HG03469 (cell line): ENCODE measurements at regions not wholly inside any gene's neighbourhood (a gene's known extent, or its start where the extent isn't known, plus 50 kb on each side); places are given as distances from the start of the nearest gene placed in this dataset.
A peak's percentile ranks its signal among the peaks of the same experiment; 100 is the strongest.
"Not testable (repeated sequence)": the region's sequence is repeated elsewhere in the genome, so short reads cannot be mapped to it uniquely, and the experiment has no call there.

Experiments
- ATAC-seq: cut with Tn5 transposase; IDR thresholded peaks from one replicate; pipeline ENCODE4 v1.9.1; 2021; ENCODE audit warnings: mild to moderate bottlenecking, moderate library complexity, moderate number of reproducible peaks; ENCODE audit not compliant: unreplicated experiment

- no peak for ATAC-seq
Measured at GRCh38 chr9:73962792-73963191, 534.3 kb upstream of the RORB start.

DNA sequence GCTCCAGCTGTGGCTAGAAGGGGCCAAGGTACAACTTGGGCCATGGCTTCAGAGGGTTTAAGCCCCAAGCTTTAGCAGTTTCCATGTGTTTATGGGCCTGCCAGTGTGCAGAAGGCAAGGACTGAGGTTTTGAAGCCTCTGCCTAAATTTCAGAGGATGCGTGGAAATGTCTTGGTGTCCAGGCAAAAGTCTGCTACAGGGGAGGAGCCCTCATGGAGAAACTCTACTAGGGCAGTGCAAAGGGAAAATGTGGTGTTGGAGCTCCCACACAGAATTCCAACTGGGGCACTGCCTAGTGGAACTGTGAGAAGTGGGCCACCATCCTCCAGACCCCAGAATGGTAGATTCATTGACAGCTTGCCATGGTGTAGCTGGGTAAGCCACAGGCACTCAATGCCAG, 527.2 kb upstream of the RORB start:
- no peak for ATAC-seq

- ATAC-seq, result not testable (repeated sequence)
Measured at GRCh38 chr9:73976424-73976823, 520.7 kb upstream of the RORB start.

DNA sequence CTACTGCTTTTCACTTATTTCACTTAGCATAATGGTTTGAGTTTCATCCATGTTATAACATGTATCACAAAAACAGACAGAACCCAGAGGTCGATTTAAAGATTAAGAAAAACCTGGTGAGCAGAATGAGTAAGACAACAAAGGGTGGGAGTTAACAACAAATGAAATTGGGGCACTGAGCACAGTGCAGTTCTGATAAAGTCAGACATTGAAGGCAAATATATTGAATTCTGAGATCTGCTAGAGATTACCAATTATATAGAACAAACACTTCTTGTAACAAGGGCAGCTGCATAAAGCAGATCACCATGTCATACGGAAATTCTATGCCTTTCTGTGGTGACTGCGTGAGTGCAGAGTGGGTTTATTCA, 517.3 kb upstream of the RORB start:
- ATAC-seq, result no peak

- ATAC-seq, result no peak
Measured at GRCh38 chr9:73980754-73981153, 516.4 kb upstream of the RORB start.

DNA sequence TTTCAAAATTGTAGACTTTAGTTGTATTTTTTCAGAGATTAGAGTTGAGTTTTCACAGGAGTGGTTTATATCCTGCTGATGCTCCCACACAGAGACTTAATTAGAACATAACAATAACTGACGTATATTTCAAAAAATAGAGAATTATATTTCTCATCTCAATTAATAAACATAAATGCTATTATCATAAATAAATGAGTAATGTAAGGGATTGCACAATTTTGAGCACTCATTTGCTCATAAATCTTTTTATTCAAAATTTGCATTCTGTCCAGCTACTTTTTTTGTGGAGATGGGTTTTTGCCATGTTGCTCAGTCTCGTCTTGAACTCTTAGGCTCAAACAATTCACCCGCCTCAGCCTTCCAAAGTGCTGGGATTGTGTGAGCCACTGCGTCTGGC, 515.7 kb upstream of the RORB start:
- ATAC-seq, result no peak

DNA sequence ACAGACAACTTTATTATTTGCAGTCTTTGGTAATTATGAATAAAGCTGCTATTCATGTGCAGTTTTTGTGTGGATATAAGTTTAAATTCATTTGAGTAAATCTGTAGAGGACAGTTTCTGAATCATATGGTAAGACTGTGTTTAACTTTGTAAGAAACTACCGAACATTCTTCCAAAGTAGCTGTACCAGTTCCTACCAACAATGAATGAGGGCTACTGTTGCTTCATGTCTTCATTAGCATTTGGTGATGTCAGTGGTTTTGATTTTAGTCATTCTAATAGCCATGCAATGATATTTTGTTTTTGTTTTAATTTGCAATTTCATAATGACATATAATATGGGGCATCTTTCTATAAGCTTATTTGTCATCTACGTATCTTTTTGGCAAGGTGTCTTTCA, 501.3 kb upstream of the RORB start:
- no peak for ATAC-seq

- ATAC-seq, result no peak
Measured at GRCh38 chr9:73996844-73997243, 500.3 kb upstream of the RORB start.

DNA sequence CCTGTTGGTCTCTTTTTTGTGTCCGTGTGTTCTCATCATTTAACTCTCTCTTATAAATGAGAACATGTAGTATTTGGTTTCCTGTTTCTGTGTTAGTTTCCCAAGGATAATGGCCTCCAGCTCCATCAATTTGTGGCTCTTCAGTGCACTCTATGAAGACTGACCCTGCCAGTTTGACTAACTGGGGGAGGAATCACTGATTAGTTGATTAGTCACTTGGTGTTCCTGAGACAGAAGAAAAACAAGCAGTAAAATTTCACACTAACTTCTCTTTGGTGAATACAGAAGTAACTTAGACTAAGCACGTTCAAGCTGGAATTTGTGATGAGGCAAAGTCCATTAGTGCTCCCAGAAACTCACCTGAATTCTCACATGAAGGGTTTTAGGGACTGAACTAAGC, 495.8 kb upstream of the RORB start:
- no peak for ATAC-seq

- no peak for ATAC-seq
Measured at GRCh38 chr9:74006935-74007334, 490.2 kb upstream of the RORB start.

DNA sequence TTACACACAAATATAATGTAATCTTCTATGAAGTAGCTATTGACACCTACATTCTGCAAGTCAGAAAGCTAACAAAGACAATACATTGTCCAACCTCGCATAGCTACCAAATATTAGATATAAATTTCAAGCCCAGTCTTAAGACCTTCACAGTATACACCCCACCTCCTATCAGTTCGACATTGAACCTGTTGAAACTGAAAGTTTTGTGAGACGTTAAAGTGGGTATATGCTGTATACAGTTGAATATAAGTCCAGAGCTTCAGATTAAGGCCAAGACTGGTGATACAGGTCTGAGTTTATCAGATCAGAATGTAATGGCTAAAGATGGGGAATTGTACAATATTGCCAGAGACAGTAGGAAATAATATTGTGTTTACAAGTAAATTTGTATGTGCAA, 489.3 kb upstream of the RORB start:
- no peak for ATAC-seq

DNA sequence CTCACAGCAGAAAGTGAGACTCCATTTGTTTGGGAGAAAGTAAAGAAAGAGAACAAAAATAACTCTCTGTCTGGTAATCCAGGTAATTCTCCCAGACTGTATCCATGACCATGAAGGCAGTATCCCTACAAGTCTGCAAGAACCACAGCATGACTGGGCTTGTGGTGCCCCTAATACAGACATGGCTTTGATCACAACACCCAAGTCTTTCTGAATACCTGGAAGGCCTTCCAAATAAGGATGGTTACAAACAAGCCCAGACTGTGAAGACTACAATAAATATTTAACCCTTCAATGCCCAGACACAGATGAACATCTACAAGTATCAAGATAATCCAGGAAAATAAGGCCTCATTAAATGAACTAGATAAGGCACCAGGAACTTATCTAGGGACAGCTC, 481.1 kb upstream of the RORB start:
- ATAC-seq, result no peak

DNA sequence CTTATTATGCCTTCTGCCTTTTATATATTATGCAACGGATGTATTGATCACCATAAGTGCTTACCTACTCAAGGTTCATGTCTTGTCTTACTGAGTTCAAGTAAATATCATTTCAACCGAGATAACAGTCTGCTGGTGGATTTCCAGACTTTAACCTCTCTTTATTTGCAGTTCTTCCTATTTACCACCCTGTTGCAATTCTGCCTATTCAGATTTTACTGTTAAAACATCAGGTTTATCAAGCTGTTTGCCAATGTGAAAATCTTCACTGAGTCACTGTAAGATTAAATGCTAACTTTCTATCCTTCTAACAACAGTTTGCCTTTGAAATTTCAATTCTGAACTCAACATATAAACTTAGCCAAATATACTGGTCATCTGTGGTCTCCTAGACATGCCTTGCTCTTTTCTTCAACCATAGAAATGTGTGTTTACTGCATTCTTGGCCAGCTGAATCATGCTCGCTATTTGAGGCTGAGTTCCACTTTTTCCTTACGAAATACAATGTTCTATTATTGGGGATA, 471.7 kb upstream of the RORB start:
- no peak for ATAC-seq

GRCh38 chr9:74032421-74032820, 464.7 kb upstream of the RORB start:
- ATAC-seq, result no peak

- ATAC-seq, result no peak
Measured at GRCh38 chr9:74035786-74036185, 461.3 kb upstream of the RORB start.

- peak; percentile 66 for ATAC-seq
Measured at GRCh38 chr9:74036549-74037231, 460.4 kb upstream of the RORB start.

- ATAC-seq, result no peak
Measured at GRCh38 chr9:74037274-74037673, 459.9 kb upstream of the RORB start.

- ATAC-seq, result no peak
Measured at GRCh38 chr9:74041588-74041987, 455.5 kb upstream of the RORB start.

DNA sequence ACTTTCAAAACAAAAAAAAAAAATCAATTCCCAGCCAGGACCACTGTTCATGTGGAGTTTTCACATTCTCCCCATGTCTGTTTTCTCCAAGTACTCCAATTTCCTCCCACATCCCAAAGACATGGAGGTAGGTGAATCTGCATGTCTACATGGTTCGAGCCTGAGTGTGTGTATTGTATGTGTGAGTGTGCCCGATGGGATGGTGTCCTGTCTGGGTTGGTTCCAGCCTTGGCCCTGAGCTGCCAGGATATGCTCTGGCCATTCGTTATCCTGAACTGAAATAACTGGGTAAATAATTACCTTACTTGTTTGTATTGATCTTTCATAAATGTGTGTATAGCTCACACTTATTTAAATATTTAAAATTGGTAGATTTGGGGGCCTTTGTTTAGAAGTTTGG, 452.3 kb upstream of the RORB start:
- no peak for ATAC-seq

- no peak for ATAC-seq
Measured at GRCh38 chr9:74056023-74056422, 441.1 kb upstream of the RORB start.

DNA sequence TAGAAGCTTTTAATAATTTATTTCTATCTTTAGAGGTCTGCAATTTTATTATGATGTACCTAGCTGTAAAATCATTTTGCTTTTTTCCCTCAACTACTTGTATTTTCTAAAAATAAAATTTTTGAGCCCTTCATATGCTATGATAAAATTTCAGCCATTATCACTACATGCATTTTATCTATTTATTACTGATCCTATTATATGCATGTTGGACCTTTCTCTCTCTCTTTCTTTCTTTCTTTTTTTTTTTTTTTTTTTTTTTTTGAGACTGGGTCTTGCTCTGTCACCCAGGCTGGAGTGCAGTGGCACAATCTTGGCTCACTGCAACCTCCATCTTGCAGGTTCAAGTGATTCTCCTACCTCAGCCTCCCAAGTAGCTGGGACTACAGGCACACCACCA, 440.1 kb upstream of the RORB start:
- ATAC-seq, result not testable (repeated sequence)

DNA sequence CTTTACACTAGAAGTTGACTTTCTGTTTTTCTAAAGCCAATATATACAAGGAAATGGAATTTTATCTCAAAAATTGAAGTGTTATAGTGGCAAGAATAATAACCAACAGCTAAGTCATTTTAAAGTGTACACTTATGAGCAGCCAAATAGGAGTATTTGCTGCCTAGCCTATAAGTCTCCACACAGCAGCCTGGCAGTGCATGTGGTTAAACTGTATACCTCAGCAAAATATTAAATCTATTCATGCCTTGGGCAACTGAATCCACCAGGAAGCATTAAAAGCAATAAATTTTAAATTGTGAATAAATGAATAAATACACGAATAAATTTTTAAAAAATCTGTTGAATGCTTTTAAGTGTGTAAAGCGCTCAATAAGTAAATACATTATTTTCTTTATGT, 432.4 kb upstream of the RORB start:
- no peak for ATAC-seq

GRCh38 chr9:74066128-74066527, 431.0 kb upstream of the RORB start:
- ATAC-seq, result no peak
